NCI-H2171 (cell line): ENCODE measurements at regions not wholly inside any gene's neighbourhood (a gene's known extent, or its start where the extent isn't known, plus 50 kb on each side); places are given as distances from the start of the nearest gene placed in this dataset.
"Not testable (repeated sequence)": the region's sequence is repeated elsewhere in the genome, so short reads cannot be mapped to it uniquely, and the experiment has no call there.

Experiments
- DNase-seq: peaks from one replicate; lab custom pipeline; 2025; lab: John Stamatoyannopoulos, UW

DNA sequence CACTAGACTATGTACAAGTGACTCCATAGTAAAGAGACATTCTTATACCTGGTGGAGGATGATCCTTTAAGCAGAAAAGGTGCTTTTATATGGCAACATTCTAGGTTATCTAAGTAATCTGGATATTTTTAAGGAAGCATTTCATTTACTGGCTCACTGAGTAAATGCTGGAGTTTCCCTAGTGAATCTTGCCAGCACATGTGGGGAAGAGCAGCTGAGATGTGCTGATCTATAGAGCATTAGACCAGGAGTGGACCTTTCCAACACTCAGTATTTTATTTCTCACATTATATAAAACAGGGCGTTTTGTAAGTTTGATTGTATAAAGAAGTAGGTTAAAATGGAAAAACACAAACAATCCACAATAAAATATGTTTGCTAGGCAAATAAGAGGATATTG, 478.5 kb downstream of the ATP23 start:
- no peak for DNase-seq

GRCh38 chr12:58420503-58420902, 479.1 kb downstream of the ATP23 start:
- DNase-seq: no peak

DNA sequence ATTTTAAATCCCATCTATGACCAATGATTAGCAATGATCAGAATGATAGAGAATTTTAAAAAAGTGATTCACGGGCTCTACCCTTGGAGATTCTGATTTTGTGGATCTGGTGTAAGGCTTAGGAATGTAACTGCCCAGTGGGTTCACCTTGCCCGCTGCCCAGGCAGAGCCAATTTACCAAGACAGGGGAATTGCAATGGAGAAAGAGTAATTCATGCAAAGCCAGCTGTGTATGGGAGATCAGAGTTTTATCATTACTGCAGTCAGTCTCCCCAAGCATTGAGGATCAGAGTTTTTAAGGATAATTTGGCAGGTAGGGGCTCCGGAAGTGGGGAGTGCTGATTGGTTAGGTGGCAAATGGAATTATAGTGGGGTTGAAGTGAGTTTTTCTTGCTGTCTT, 480.6 kb downstream of the ATP23 start:
- no peak for DNase-seq

DNA sequence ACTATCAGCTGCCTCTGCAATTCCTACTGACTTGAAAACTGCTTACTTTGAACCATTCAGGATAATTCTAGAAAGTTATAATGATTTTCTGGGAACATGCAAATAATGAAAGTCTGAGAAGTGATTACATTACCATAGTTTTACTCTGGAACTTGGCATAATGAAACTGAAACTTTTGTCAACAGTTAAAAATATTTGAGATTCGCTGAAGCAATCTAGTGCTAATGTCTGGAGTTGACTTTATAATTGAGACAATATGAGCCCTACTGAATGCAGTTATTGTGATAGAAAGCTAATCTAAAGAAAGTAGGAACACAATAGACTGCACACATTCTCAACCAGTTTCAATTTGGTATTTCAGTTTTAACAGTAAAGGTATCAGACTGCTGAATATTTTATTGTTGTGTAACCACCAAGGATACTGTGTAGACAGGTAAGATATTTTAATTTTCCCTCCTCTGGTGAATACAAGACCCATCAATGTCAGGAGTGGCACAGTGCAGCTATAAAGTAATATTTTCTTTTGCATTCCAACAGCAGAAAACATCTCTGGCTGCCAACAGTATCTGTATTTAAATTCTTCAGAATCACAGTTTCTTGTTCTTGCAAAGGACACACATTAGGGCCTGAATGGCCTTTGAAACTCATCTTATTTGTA, 483.5 kb downstream of the ATP23 start:
- no peak for DNase-seq

DNA sequence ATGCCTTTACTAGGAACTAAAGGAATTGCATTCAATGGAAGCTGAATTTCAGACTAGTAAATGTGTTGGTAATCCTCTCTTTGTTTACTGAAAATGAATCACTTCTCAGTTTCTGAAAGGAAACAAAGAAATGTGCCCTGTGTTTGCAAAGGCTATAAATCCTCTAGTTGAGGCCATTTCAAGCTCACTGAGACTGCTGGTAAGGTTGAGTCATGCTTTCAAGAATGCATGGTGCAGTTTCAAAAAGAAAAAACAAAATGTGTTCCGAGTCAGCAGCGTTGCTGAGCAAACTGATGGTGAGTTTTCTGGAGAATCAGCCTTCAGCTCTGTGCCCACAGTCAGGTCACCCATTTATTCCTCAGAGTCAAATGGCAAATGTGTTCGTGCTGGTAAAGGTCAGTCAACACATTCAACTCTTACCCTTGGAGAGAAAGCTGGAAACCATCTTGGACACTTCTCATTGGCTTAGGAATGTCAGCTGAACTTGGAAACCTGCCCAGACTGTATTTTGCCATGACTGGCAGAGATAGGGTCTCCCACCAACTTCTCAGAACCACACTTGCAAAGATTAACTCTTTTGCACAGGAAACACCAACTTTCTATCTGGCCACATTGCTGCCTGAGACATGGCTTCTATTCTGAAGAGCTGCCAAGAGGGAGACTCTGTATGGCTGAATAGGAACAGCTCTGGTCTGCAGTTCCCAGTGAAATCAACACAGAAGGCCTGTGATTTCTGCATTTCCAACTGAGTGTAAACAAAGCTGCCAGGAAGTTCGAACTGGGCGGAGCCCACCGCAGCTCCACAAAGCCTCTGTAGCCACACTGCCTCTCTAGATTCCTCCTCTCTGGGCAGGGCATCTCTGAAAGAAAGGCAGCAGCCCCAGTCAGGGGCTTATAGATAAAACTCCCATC, 484.4 kb downstream of the ATP23 start:
- no peak for DNase-seq

- DNase-seq: not testable (repeated sequence)
Observed at GRCh38 chr12:58426437-58426836, 485.1 kb downstream of the ATP23 start.

DNA sequence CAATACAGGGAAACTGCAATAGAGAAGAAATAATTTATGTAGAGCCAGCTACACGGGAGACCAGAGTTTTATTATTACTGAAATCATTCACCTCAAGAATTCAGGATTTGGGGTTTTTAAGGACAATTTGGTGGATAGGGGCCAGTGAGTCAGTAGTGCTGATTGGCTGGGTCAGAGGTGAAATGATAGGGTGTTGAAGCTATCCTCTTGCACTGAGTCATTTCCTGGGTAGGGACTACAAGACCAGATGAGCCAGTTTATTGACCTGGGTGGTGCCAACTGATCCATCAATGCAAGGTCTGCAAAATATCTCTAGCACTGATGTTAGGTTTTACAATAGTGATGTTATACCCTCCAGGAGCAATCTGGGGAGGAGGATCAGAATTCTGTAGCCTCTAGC, 486.3 kb downstream of the LRIG3 start:
- no peak for DNase-seq

GRCh38 chr12:58434726-58435125, 485.6 kb downstream of the LRIG3 start:
- DNase-seq: peak; percentile 40

DNA sequence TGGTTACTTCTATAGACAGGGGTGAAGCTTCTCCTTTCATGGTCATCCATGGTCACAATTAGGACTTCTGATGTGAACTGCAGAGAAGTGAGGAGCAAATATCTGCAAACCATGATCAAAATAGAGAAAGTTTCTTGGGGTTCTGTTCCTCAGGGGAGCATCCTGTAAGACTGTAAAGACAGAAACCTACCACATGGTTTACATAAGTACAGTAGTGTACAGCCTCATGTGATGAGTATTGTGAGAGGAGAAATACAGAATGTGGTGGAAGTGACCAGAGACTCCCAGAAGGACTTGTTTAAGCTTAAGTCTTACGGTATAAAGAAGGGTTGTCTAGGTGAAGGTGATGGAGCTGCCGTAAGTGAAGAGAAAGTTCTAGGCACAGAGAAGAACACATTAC, 484.7 kb downstream of the LRIG3 start:
- DNase-seq: no peak

- no peak for DNase-seq
Observed at GRCh38 chr12:58441483-58441882, 478.8 kb downstream of the LRIG3 start.

GRCh38 chr12:58443273-58443980, 476.9 kb downstream of the LRIG3 start:
- no peak for DNase-seq

DNA sequence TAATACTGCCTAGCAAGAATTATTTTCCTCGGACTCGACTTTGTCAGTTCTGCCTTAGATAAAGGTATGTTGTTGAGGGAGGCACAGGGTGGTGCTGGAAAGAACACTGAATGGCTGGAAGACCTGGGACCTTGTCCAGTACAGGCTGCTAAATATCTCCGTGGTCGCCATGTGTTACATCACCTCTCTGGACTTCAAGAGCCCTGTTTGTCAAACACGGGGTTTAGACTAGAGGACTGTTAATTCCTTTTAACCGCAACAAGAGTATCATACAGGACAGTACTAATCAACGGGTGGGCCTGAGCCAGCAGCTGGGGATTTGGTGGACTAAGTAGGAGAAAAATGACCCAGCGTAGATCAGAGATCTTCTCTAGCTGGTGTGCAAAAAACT, 476.3 kb downstream of the LRIG3 start:
- DNase-seq: no peak

DNA sequence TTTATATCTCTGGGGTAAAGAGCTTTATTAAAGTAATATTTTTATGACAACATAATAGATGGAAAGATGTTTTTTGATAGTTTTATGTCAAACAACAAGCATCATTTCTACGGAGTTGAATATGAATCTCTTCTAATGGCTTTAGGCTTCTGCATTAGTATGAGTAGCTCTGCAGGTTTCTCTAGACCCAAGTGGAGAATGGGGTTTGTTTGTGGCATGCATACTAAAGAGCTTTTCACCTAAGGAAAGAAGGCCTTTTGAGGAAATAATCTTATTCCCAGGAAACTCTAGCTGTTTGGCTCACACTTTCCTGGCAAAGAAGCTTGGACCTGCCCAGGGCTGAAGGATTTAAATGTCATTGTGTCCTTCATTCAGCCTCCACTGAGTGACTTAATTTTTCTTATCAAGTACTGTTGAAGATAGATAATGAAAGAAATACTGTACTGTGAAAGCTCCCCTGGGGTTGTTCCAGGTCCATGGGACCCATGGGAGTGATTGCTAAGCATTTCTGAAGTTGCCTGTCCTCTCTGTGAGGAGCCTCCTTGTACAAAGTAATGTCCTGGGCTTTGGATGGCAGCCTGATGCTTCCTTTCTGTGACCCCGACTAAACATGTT, 469.3 kb downstream of the LRIG3 start:
- DNase-seq: no peak

DNA sequence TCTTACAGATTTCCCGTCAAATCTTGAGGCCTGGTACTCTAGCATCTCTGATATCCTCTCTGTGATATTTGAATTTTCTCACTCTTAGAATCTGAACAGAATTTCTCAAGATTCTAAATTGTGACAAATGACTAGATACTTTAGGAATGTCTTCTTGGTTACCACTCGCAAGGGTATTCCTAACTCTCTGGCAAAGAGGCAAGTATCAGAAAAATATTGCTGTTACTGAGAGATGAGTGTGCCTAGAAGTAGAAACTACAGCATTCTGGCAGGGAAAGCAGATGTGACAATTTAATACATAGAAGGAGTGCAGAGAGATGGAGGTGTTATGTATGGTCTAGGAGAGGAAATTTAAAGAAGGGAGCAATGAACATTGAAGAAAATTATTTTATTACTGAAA, 467.8 kb downstream of the LRIG3 start:
- no peak for DNase-seq

DNA sequence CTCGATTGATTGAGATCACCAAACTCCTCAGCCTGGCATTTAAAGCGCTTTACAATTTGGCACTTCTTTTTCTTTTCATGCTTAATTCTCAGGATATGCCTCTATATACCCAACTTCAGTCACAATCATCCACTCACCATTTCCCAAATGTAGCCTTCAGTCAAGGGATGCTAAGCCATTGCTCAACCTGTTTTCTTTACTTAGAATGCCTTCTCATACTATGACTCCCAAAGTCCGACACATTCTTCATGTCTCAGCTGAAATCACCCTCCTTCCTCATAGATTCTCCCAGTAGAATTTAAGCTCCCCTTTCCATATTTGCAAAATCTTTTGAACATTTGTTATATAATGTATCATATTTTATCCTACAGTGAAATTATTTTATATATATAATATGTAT, 467.0 kb downstream of the LRIG3 start:
- DNase-seq: no peak

- no peak for DNase-seq
Observed at GRCh38 chr12:58455136-58455535, 465.2 kb downstream of the LRIG3 start.

DNA sequence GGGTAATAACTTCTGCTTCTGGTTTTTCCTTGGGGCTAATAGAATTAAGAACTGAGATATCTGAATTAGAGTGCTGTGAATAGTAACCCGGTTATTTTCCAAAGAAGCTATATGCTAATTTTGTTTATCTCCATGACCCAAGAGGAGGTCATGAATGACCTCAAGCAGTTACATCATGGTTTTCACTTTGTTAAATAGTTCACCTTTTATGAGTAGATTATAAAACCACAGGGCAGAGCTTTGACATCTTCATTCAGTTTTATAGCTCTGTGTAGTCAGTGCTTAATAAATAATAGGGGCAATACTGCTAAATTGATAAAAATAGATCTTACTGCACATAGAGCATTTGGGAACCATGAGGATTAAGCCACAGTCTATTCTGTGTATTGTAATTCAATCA, 462.2 kb downstream of the LRIG3 start:
- no peak for DNase-seq

DNA sequence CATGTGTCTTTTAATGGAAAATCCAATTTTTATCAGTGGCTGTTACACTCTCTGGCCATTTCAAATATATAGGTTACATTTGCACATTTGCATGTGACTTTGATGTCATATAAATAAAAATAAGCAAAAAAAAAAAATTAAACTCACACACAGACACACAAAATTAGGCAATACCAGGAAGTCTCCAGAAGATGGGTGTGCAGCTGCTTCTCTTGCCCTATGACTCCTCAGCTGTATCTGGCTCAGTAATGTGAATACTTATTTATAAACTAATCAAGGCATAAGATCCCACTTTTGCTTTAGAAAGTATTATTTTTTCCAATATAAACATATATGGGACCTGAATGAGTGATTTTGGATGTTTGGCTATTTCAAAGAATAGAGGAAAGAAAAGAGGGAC, 461.1 kb downstream of the LRIG3 start:
- no peak for DNase-seq

DNA sequence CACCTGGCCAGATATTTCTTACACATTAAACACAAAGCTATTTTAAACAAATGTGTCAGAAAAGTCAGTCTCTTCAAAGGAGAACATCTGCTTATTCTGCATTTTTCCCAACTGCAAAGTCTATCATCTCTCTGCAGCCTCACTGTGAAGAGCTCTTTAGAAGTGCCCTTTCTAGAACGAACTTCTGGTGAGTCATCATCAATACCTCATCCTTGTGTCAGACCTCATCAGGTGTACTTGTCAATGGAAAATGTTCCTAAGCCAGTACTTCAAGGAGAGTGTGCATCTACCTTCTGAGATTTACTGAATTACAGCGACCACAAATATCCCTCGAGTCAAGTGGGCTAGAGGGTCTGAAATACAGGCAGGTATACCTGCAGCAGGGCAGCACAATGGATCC, 457.3 kb downstream of the LRIG3 start:
- no peak for DNase-seq

DNA sequence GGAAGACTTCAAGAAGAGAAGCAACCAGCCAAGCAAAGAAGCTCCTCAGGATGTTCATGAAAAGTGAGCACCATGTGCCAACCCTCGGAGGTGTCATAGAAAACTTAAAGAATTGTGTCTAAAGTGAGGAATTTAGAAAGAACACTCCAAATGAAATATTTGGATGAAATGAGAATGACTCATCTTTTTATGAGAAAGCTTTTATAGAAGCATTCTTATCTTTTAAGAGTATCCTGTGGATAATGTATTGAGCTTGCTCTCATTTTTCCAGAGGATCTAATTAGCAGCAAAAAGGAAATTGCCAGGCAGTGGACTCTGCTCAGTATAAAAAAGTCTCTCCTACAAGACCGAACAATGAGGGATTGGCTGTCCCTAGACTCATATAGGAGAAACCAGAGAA, 454.9 kb downstream of the LRIG3 start:
- no peak for DNase-seq

DNA sequence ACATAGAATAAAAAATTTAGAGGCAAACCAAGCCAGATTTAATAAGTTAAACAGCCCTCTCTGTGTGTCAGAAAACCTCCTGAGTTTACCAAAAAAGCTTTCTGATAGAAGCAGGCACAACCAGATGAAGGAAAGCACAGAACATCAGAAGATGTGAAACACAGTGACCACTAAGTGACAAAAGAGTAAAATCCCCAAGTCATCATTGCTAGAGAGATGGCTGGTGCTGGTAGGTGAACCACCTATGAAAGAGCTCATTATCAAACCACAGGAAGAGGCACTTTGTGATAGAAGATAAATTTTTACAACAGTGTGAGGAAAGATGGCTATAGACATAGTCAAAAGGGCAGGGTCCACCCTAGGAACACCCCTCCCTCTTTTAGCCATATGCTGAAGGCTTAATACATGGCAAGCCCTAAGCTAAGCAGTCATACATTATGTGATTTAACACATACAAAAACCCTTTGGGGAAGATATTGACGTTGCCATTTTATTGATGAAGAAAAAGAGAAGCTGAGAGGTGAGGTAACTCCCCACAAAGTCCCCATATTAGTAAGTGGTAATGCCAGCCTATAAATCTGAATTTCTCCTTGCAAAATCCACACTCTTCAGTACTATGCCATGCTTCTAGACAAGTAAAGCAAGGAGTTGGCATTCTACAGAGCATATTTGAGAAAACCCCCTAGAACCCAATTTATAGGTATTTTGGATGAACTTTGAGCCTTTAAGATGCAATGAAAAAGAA, 449.9 kb downstream of the LRIG3 start:
- no peak for DNase-seq

DNA sequence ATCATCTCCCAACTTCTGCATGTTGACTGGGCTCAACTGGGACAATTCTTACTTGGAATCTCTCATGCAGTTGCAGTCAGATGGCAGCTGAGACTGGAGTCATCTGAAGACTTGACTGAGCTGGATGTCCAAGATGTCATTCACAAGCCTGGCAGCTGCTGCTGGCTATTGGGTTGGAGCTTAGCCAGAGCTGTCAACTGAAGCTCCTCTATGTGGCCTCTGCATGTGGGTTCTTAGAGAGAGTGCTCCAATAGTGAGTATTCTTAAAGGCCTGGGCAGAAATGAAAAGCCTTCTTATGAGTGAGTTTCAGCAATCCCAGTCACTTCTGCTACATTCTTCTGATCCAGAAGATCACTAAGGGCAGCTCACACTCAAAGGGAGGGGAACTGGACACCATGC, 440.9 kb downstream of the LRIG3 start:
- no peak for DNase-seq
